ENCODE measurements at regions not wholly inside any gene's neighbourhood (a gene's known extent, or its start where the extent isn't known, plus 50 kb on each side); places are given as distances from the start of the nearest gene placed in this dataset.
"Not testable (repeated sequence)": the region's sequence is repeated elsewhere in the genome, so short reads cannot be mapped to it uniquely, and the experiment has no call there.

DNA sequence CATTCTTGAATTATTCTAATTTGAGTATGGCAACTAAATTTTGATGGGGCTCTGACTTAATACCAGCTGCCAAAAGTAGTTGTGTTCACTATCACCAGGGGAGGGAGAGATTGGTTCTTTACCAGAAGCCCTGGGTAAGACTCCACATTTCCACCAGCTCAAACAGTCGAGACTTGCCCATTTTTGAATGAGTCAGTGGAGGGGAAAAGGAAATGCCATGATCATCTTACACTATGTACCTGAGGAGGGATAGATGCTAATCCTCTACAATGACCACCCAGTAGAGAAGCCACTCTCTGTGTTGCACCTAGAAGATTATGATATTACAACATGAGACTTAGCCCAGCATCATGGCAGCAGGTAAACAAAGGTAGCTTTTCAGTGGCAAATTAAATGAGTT lies 77.0 kb upstream of the SGK1 start:
- DNase-seq (ENCODE audit: low read depth) = no peak

DNA sequence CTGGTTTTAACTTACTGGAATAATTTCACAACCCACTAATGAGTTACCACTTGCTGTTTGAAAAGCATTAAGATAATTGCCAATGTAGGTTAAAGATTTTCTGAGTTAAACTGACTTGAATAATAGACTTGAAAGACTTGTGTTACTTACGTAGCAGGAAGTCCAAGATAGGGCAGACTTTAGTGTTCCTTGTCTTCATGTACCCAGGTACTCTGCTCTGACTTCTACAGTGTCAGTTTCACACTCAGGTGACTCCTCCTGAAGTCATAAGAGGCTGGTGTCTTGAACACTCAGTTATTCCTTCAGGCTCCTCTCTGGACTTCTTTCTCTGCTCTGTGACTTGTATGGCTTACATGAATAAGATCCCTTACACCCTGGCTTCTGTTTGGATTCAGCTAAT lies 76.3 kb upstream of the SGK1 start:
- DNase-seq (ENCODE audit: low read depth) = no peak

DNA sequence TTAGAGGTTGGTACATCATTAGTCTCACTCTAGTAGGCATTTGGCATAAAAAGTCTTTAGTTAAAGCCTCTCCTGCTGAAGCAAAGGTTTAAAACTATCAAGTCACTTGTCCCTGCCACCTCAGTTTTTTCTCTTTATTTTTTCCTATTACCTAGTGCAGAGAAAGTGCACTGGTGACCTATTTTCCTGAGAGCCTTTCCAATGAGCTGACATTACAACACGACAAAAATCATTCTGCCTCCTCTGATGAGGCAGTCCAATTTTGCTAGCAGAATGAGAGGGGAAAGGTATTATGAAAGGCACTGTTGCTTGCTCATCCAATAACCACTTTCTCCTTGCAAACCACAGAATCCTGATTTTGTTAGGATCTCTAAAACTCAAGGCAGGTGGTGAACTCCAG lies 73.3 kb upstream of the SGK1 start:
- no peak for DNase-seq (ENCODE audit: low read depth)

DNA sequence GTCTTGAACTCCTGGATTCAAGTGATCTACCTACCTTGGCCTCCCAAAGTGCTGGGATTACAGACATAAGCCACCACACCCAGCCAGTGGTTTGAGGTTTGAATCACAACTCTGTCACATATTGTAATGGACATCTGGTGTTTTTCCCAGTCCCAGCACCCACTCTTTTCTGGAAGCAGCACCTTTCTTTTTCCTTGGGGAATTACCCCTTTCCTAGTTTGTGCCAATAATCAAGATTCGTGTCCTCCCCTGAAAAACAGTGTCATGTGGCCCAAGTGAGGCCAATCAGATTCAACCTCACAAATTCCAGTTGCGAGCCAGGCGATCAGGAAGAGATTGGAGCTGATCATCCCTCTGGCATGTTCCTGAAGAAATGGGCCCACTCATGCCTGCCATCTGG lies 71.7 kb upstream of the SGK1 start:
- DNase-seq (ENCODE audit: low read depth) = no peak

DNA sequence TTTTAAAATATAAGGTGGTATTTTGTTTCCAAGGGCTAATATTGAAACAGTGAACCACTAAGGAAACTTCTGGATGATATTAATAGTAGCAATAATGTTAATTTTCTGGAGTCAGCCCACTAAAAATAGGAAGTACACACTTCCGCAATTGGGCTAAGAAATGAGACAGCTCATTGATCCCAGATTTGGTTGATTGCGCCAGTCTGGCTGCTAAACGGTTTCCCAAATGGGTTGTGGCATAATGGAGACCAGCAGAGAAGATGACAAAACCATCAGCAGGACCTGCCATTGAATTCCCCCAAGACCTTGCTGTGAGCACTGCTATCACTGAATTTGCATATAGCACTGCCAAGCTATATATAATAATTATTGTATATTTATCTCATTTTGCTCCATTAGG lies 71.2 kb upstream of the SGK1 start:
- no peak for DNase-seq (ENCODE audit: low read depth)

DNA sequence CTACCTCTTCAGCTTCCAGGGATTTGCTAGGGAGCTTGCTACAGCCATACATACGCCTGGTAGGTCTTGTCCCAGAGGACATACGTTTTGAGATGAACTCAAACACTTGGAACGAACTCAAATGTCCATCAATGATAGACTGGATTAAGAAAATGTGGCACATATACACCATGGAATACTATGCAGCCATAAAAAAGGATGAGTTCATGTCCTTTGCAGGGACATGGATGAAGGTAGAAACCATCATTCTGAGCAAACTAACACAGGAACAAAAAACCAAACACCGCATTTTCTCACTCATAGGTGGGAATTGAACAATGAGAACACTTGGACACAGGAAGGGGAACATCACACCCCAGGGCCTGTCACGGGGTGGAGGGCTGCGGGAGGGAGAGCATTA lies 68.6 kb upstream of the SGK1 start:
- DNase-seq (ENCODE audit: low read depth) = not testable (repeated sequence)

DNA sequence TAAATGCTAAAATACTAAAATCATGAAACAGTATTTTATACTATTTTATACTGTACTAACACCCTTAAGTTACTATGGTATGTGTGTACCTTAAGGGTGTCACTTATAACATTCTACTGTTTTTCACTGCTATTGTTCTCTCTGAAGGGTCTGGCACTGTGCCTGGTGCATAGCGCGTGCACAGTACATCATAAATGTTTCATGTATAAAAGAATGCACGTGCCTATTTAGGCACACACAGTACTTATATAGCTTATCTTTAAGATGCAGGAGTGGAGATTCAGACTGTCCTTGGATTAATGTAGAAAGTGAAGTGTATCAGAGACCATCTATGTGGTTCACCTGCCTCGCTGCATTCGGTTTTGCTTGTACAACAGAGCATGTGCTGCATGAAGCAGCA lies 64.0 kb upstream of the SGK1 start:
- no peak for DNase-seq (ENCODE audit: low read depth)

DNA sequence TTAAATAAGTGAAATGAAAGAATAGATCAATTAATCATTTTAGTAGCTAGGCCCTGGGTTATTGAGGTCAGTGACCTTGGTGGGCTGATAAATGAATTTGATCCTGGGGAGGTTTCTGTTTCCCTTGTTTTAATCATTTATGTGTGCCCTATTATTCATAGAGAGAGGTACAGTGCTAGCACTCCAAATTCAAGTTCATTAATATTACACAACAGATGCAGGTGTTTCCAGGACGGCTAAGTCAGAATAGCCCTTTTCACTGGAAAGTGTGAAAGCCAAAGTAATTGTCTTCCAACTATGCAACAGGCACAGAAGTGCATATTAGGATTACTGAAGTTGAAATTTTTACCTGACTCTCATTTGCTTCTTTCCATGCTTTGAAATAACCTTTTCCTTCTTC lies 61.7 kb upstream of the SGK1 start:
- DNase-seq (ENCODE audit: low read depth) = no peak

DNA sequence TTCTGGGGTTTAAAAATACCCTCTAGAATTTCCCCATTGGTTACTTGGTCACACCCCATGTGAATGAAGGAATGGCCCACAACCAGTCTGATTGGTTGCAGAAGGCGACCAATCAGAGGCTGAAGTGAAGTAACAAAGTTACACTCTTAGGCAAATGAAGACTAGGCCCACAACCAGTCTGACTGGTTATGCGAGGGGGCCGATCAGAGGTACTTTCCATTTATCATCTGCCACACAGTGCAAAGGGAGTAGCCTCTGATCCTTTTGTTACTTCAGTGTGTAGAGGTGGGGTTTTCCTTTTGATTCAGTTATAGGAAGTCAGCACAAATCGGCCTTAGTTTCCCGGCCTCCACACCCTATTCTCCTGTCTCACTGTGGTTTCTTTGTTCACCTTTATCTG lies 61.2 kb upstream of the SGK1 start:
- no peak for DNase-seq (ENCODE audit: low read depth)

DNA sequence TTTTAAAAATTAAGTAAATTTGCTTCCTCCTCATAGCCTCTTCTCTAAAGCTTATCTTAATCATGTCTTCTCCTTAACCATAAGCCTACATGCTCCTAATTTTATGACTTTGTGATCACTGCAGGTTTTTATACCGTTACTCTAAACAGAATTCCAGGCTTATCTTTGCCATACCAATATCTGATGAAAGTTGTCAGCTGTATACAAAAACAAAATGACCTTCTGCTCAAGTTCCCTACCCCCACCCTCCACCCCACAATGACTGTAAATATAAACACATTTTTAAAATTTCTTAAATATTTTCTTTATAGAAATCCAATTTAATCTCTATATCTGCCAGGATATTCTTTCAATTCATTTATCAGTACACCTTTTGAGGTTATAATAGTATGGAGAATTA lies 60.5 kb upstream of the SGK1 start:
- no peak for DNase-seq (ENCODE audit: low read depth)

DNA sequence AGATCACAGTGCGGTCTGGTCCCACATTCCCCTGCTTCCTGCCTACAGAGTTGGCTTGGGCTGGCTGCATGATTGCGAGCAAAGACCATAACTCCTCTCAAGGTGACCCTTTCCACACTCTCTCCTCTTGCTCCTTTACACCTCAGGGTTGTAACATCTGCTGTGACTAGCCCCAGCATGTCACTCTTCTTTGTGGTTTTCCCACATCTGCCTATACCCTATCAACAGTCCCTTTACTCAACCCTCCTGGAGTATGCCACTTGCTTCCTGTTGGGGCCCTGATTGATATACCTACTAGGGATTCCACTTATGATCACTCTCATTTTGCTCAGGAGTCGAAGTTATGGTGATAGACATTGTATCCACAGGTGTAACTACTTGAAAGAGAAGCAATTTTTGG lies 58.9 kb upstream of the SGK1 start:
- no peak for DNase-seq (ENCODE audit: low read depth)

DNA sequence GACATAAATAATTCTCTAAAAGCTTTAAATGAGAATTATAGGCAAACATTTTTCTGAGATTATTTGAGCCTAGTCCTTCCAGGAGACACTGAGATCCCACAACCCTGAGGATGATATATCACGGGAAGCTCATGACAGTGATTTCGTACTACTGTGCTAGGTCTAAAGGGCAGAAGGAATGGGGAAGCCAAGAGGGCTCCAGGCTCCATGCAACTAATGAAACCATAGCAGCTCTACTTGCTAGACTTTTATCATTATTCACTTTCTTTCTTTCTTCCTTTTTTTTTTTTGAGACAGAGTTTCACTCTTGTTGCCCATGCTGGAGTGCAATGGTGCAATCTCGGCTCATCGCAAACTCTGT lies 57.3 kb upstream of the SGK1 start:
- no peak for DNase-seq (ENCODE audit: low read depth)

DNA sequence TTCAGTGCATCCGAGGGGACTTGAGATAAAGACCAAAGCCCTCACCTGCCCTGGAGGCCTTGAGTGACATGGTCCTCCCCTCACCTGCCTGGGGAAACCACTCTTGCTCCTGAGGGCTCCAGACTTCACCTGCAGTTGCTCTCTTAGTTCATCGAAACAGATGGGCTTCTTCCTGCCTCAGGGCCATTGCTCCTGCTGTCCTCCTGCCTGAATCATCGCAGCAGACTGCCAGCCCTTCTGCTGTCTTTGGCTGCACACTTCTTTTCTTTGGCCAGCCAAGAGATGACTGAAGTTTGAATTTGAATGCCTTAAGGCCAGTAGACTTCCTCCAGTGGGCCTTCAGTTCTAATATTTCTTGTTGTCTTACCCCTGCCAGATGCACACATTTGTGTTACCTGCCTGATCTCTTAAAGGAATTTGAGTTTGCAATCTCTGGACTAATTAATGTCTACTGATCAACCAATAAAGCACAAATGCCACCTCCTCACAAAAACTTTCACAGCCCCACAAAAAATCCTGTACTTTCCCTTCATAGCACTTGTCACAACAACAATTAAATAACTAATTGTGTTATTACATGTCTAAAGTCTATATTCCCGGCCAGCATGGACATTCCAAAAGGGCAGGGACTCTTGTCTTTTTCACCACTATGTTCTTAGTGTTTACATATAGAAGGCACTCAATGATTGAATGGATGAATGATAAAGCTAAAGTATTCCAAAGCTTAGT lies 56.7 kb upstream of the SGK1 start:
- DNase-seq (ENCODE audit: low read depth) = no peak

DNA sequence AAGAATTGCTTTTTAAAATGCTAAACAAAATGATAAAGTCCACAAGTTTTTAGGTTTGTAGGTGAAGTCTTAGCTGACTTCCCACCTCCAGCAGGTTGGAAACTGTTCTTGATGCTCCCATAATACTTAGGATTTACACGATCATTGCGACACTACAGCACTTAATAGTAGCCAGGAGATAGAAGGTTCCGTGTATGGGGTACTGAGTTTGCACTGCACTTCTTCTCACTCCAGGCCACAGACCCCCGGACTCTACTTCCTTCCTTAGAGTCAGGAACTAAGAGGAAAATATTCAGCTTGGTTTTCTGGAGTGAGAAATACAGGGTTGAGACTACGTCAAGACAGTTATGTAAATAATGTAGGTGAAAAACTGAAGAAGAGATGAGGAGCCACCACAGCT lies 56.1 kb upstream of the SGK1 start:
- no peak for DNase-seq (ENCODE audit: low read depth)

DNA sequence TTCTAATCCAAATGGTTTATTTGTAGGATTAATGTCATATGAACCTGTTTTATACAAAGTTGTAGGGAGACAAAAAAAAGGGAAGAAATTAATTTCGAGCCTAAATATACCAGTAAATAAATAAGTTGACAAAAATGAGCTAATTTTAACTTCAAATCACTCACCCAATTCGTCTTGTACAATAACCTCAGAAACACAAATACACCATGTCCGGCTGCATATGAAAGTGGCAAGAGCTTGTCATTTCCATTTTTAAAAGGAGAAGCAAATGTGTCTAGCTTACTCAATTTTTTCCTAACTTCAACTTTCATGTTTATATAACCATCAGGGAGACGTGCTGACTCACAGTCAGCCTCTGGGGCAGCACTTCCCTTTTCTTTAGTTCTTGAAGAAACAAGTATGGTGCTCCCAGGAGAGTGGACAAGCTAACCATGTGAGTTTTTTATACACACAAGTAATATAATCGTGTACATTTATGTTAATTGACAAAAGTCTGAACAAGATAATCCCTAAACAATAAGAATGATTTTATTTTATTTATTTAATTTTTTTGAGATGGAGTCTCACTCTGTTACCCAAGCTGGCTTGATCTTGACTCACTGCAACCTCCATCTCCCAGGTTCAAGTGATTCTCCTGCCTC lies 55.5 kb upstream of the SGK1 start:
- DNase-seq (ENCODE audit: low read depth) = no peak

DNA sequence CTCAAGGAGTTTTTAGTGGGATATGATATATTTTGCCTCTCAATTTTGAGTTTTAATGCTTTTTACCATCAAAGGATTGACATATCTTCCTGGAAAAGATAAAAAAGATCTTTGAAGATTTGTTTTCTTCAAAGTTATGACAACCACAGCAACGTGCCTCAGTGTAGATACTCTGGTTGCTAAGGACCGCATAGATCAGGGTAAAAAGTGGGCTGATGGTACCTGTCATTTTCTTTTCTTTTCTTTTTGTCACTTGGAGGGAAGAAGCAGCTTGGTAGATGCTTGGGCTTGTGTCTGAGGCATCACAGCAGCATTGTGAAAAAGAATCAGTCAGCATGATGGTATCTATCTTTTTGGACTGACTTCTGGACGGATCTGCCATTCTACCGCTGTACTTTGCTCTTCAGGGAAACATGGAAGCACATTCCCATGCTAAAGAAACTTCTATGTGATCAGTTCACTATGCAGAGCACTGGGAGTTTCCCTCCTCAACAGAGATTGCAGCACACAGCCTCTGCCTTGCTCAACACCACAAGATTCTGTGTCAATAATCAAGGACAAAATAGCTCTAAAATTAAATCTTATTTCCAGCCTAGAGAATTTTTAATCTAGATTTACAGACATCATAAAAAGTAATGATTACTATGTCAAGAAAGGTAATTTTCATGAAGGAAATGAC lies 54.8 kb upstream of the SGK1 start:
- no peak for DNase-seq (ENCODE audit: low read depth)

DNA sequence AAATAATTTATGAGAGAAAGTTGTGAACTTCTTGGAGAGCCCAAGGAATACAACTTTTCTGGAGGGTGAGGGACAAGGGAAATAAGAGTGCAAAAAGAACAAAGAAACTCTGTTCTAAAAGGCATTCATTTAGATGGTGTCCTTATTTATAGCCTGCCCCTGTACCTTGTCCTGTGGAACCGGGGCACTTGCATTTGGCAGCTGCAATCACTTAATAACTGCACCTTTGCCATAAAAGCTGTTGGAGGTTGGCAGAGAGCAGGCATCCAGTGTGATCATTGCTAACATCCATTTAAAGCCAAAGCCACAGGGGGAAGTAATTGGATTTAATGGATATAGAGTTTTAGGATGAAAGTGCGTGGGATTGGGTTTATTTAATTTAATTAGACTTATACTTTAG lies 50.8 kb upstream of the SGK1 start:
- no peak for DNase-seq (ENCODE audit: low read depth)
